Neural cell (in vitro differentiated cells): ENCODE measurements at regions not wholly inside any gene's neighbourhood (a gene's known extent, or its start where the extent isn't known, plus 50 kb on each side); places are given as distances from the start of the nearest gene placed in this dataset.

Experiments used
- POLR2AphosphoS5 ChIP-seq: IDR thresholded peaks from 2 replicates; pipeline ENCODE4 v1.6.1; 2012
- RAD21 ChIP-seq: fragments of 450-650 bp; conservative IDR thresholded peaks from 2 replicates; pipeline ENCODE4 v1.6.1; 2014; ENCODE audit warnings: antibody characterized with exemption, mild to moderate bottlenecking, moderate library complexity

DNA sequence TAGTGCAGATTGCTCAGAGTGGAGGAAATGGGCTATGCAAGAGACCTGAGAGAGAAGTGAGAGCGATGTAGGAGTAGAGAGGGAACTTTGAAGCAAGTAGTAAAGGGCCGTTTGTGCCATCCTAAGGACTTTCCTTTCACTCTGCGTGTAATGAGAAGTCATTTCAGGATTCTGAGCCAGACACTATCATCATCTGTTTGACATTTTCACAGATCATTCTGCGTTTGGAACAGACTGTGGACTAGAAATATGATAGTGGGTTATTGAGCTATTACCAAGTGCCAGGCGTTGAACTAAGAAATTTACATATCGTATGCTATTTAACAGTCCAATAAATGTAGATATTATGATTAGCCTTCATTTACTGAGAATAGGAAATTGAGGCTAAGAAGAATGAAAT lies 150.0 kb upstream of the ROBO2 start:
- no peak for TF ChIP-seq RAD21
- no peak for TF ChIP-seq POLR2AphosphoS5
